Heart left ventricle (tissue), 16 donors: ENCODE measurements at regions not wholly inside any gene's neighbourhood (a gene's known extent, or its start where the extent isn't known, plus 50 kb on each side); places are given as distances from the start of the nearest gene placed in this dataset.

Source experiments
- ATAC-seq, 4 donors: fragments of 200-7000 bp; cut with Tn5 transposase; one replicate each; pipeline ENCODE4 v1.9.1; 2020 to 2022; ENCODE audit warnings: moderate library complexity in 4 of 4, mild to moderate bottlenecking in 3 of 4, moderate number of reproducible peaks in 1 of 4
- DNase-seq, 5 donors: peaks; one replicate each; pipeline ENCODE4 v3.0.0-alpha.2; 2020
- H3K27ac ChIP-seq, 12 donors: fragments of 200-600 bp; sonication (generic) in 4 of 12; one replicate each; pipeline versions ENCODE4 v1.5.0 to v1.8.0; 2016 to 2022; ENCODE audit warnings: mild to moderate bottlenecking in 2 of 12
- H3K27me3 ChIP-seq, 9 donors: fragments of 200-600 bp; sonication (generic) in 2 of 9; one replicate each; pipeline versions ENCODE4 v1.5.1 to v1.8.0; 2016 to 2022; ENCODE audit warnings: mild to moderate bottlenecking in 3 of 9
- H3K36me3 ChIP-seq, 9 donors: fragments of 200-600 bp; sonication (generic) in 2 of 9; one replicate each; pipeline versions ENCODE4 v1.5.0 to v1.8.0; 2018 to 2022; ENCODE audit warnings: mild to moderate bottlenecking in 2 of 9
- H3K4me1 ChIP-seq, 12 donors: fragments of 200-600 bp; sonication (generic) in 4 of 12; one replicate each; pipeline versions ENCODE4 v1.5.0 to v1.8.0; 2016 to 2022; ENCODE audit warnings: mild to moderate bottlenecking in 3 of 12
- H3K4me3 ChIP-seq, 12 donors: fragments of 200-600 bp; sonication (generic) in 4 of 12; one replicate each; pipeline versions ENCODE4 v1.5.0 to v1.8.0; 2017 to 2022; ENCODE audit warnings: mild to moderate bottlenecking in 9 of 12, moderate library complexity in 4 of 12
- H3K9me3 ChIP-seq, 12 donors: fragments of 200-600 bp; sonication (generic) in 4 of 12; one replicate each; pipeline versions ENCODE4 v1.5.0 to v1.8.0; 2016 to 2022; ENCODE audit warnings: mild to moderate bottlenecking in 1 of 12
- CTCF ChIP-seq, 12 donors: fragments of 200-600 bp; sonication (generic) in 4 of 12; IDR thresholded peaks; one replicate each; pipeline versions ENCODE4 v1.5.0 to v1.8.0; 2018 to 2022; ENCODE audit warnings: antibody characterized with exemption in 12 of 12, mild to moderate bottlenecking in 5 of 12
- POLR2A ChIP-seq, 2 donors: fragments of 450-650 bp; IDR thresholded peaks; one replicate each; pipeline ENCODE4 v1.6.1; 2017; ENCODE audit warnings: antibody characterized with exemption in 2 of 2, mild to moderate bottlenecking in 2 of 2, moderate library complexity in 2 of 2
- WGBS, 4 donors: extraction: QIAGEN DNeasy Blood & Tissue Kit in 2 of 4; methylation state at CpG; one replicate each; pipeline versions ENCODE4 v1.1.5 to v1.1.7; 2013 to 2018; 5-methylcytosine and 5-hydroxymethylcytosine counted together
- intact Hi-C, 10 donors: fragments of 100-400 bp; cut with DNase I; formaldehyde crosslinking; loops; one replicate each; pipeline versions ENCODE4 v1.11.1 to v1.14.2; 2022
- donor health status: ischemic (EF 13 %, LVEDD 7.1; RV severe dilation, severe dysfunction).
- donor health status: healthy with polysubstance abuse.
- donor health status: DM: no; HTN: yes; CAD: no.
- donor health status: DM: no; HTN: no; CAD: no.
- donor health status: ischemic (EF 25% LVEDD 6.9; RV normal size, moderate dysfunction).
- donor health status: ischemic (EF 25% LVEDD 5.7; RV mildly dilated, moderate dysfunction).
- donor health status: healthy.
- donor health status: DM: yes; HTN: yes; CAD: no.
- donor health status: ischemic (EF 35%, LVEDD 5.7; RV mildly dilated, moderate dysfunction).
- donor health status: nonischemic (EF 11% LVEDD 7.7; RV severe dilation, severe dysfunction).
- donor health status: DM: yes; HTN: yes; CAD: no.
- donor health status: PGD.
- donor health status: ischemic (EF 29% LVEDD 5.4; RV normal size, mild dysfunction).
- donor health status: nonischemic (EF 23%, LVEDD 6.1; RV moderate dilation, normal function).

DNA sequence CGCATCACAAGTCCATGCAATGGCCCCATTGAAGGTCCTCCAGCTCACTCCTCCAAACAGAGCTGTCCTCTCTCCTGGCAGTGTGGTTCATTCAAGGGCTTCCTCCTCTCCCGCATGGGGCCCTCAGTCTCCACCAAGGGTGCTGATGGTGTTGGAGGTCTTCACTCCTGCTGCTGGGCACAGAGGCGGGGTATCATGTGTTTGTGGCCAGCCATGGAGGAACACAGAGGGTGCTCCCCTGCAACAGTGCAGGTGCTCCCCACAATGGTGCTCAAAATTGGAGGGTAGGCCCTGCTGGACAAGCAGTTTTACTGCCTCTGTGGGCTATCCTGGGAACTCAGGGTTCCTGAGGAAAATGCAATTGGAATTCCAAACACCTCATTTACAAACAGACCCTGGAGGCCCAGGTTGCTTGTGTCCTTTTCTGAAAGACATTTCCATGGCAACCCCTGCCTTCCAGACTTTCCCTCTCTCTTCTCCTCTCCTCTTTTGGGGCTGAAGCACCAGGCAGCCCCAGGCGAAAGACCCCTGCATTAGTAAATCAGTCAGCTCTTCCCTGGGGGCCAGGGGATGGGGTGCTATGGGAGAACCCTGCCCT is 256.0 kb downstream of the HAUS1 start:
- no peaks in the 10 kb centered on the region for H3K36me3 ChIP-seq
- H3K4me1 ChIP-seq, result peaks cover 0 to 13% (median 6%) of the 10 kb centered on the region in 12 donors
- WGBS, 4 donors, result 67 to 100% (median 83%) methylated on average over 4 of the region's 4 CpGs
- H3K27me3 ChIP-seq, result no peaks in the 10 kb centered on the region
- H3K4me3 ChIP-seq, result no peak overlapping the region
- no peak for ATAC-seq
- no peak for DNase-seq
- TF ChIP-seq POLR2A (IDR thresholded peaks at IDR 0.05) (no peak), CTCF (IDR thresholded peaks at IDR 0.05) (no peak)
- intact Hi-C loops, result no loop called here
- H3K9me3 ChIP-seq, result peaks cover 0 to 9% (median 0%) of the 10 kb centered on the region in 12 donors
- H3K27ac ChIP-seq, result no peak overlapping the region

- H3K9me3 ChIP-seq, result peaks cover 0 to 9% (median 0%) of the 10 kb centered on the region in 12 donors
- ATAC-seq (no peak), DNase-seq (no peak)
- H3K27me3 ChIP-seq, result no peaks in the 10 kb centered on the region
- no peak overlapping the region for H3K27ac ChIP-seq
- intact Hi-C loops, result no loop called here
- H3K36me3 ChIP-seq, result no peaks in the 10 kb centered on the region
- 78 to 84% (median 79%) methylated on average over 3 of the region's 3 CpGs for WGBS, 4 donors
- TF ChIP-seq CTCF (IDR thresholded peaks at IDR 0.05), result no peak
- TF ChIP-seq POLR2A (IDR thresholded peaks at IDR 0.05), result no peak
- H3K4me3 ChIP-seq, result no peak overlapping the region
- peaks cover 0 to 11% (median 6%) of the 10 kb centered on the region in 12 donors for H3K4me1 ChIP-seq
These were observed 256.7 kb downstream of the HAUS1 start for GRCh38 chr18:46360866-46361265.

- TF ChIP-seq CTCF (IDR thresholded peaks at IDR 0.05) (no peak), POLR2A (IDR thresholded peaks at IDR 0.05) (no peak)
- WGBS, 4 donors, result 84 to 95% (median 91%) methylated on average over 4 of the region's 4 CpGs
These were observed 258.3 kb downstream of the HAUS1 start for GRCh38 chr18:46362533-46362932.

DNA sequence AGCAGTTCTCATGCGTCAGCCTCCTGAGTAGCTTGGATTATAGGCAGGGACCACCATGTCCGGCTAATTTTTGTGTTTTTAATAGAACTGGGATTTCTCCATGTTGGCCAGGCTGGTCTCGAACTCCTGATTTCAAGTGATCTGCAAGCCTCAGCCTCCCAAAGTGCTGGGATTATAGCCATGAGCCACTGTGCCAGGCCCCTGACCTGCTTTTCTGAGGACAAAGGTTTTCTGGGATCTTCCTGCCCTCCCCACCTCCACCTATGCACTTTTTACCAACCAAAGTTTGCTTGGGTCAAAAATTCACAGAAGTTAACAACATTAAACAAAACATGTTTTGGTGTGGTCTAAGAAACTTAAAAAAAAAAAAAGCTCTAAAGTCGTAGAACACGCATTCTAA is 259.9 kb downstream of the HAUS1 start:
- Histone ChIP-seq H3K9me3 (peaks cover 0 to 9% (median 0%) of the 10 kb centered on the region in 12 donors), H3K36me3 (no peaks in the 10 kb centered on the region), H3K27me3 (no peaks in the 10 kb centered on the region), H3K4me1 (peaks cover 0 to 6% (median 0%) of the 10 kb centered on the region in 12 donors), H3K4me3 (no peak overlapping the region), H3K27ac (no peak overlapping the region)
- ATAC-seq, result no peak
- DNase-seq, result no peak
- TF ChIP-seq CTCF (IDR thresholded peaks at IDR 0.05), result no peak
- TF ChIP-seq POLR2A (IDR thresholded peaks at IDR 0.05), result no peak
- 94 to 98% (median 96%) methylated on average over 5 of the region's 5 CpGs for WGBS, 4 donors
- intact Hi-C loops, result no loop called here

More at GRCh38 chr18:46362533-46362932, 258.3 kb downstream of the HAUS1 start:
- H3K4me3 ChIP-seq, result no peak overlapping the region
- ATAC-seq (no peak), DNase-seq (no peak)
- no peaks in the 10 kb centered on the region for H3K36me3 ChIP-seq
- intact Hi-C loops, result no loop called here
- H3K9me3 ChIP-seq, result peaks cover 0 to 9% (median 0%) of the 10 kb centered on the region in 12 donors
- peaks cover 0 to 6% (median 0%) of the 10 kb centered on the region in 12 donors for H3K4me1 ChIP-seq
- no peaks in the 10 kb centered on the region for H3K27me3 ChIP-seq
- H3K27ac ChIP-seq, result no peak overlapping the region
